ENCODE measurements at regions not wholly inside any gene's neighbourhood (a gene's known extent, or its start where the extent isn't known, plus 50 kb on each side); places are given as distances from the start of the nearest gene placed in this dataset.

DNA sequence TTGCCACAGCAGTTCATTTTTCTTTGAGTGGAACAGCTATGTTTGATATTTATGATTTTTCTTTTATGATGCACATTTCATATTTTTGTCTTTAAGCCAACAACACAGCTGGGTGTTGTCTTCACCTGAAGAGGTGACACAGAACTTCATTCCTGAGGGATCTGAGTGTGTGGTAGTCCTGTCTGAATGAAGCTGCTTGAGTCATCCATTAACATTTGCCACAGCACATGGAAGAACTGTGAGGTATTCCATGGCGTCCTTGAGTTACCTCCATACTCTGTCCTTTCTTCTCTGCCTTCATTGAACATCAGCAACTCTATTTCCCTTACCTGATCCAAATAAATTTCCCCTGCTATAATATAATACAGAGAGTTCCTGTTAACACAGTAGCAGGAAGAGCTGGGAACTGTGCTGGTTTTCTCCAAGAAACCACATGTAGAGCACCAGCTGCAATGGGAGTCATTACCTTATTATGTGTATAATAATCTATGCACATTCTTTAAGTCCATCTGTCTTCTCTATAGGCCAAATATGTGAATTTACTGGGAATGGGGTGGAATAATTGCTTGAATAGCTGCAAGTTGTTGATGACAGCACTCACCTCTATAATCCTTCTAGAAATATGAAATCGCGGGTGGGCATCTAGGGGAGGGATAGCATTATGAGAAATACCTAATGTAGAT lies 72.4 kb upstream of the TAC1 start:
- Histone ChIP-seq H3K4me1 (ENCODE audit: low read depth) (no peaks in the 10 kb centered on the region), H3K9me3 (ENCODE audit: low read depth) (no peaks in the 10 kb centered on the region), H3K27me3 (no peaks in the 10 kb centered on the region), H3K27ac (no peak overlapping the region), H3K36me3 (no peaks in the 10 kb centered on the region), H3K4me3 (no peak overlapping the region)
- TF ChIP-seq, protein P1, sequence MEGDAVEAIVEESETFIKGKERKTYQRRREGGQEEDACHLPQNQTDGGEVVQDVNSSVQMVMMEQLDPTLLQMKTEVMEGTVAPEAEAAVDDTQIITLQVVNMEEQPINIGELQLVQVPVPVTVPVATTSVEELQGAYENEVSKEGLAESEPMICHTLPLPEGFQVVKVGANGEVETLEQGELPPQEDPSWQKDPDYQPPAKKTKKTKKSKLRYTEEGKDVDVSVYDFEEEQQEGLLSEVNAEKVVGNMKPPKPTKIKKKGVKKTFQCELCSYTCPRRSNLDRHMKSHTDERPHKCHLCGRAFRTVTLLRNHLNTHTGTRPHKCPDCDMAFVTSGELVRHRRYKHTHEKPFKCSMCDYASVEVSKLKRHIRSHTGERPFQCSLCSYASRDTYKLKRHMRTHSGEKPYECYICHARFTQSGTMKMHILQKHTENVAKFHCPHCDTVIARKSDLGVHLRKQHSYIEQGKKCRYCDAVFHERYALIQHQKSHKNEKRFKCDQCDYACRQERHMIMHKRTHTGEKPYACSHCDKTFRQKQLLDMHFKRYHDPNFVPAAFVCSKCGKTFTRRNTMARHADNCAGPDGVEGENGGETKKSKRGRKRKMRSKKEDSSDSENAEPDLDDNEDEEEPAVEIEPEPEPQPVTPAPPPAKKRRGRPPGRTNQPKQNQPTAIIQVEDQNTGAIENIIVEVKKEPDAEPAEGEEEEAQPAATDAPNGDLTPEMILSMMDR (IDR thresholded peaks at IDR 0.05; ENCODE audit: low read depth, low read length), result no peak
- DNase-seq (ENCODE audit: low read depth in 1 of 2, low spot score in 1 of 2), result no peak

GRCh38 chr7:97667359-97667758 lies 64.5 kb upstream of the TAC1 start:
- Histone ChIP-seq H3K36me3 (no peaks in the 10 kb centered on the region), H3K4me3 (no peak overlapping the region), H3K4me1 (ENCODE audit: low read depth) (no peaks in the 10 kb centered on the region), H3K27me3 (no peaks in the 10 kb centered on the region), H3K27ac (no peak overlapping the region), H3K9me3 (ENCODE audit: low read depth) (no peaks in the 10 kb centered on the region)
- TF ChIP-seq, protein P1 (IDR thresholded peaks at IDR 0.05; ENCODE audit: low read depth, low read length), result no peak
- no peak for DNase-seq (ENCODE audit: low read depth in 1 of 2, low spot score in 1 of 2)

- DNase-seq (ENCODE audit: low read depth in 1 of 2, low spot score in 1 of 2), result no peak
- TF ChIP-seq, protein P1 (IDR thresholded peaks at IDR 0.05; ENCODE audit: low read depth, low read length), result no peak
- H3K4me1 ChIP-seq (ENCODE audit: low read depth), result no peaks in the 10 kb centered on the region
- H3K27me3 ChIP-seq, result no peaks in the 10 kb centered on the region
- H3K9me3 ChIP-seq (ENCODE audit: low read depth), result no peaks in the 10 kb centered on the region
- H3K36me3 ChIP-seq, result no peaks in the 10 kb centered on the region
- no peak overlapping the region for H3K27ac ChIP-seq
- no peak overlapping the region for H3K4me3 ChIP-seq
These were observed 60.3 kb upstream of the TAC1 start for GRCh38 chr7:97671571-97671970.

DNA sequence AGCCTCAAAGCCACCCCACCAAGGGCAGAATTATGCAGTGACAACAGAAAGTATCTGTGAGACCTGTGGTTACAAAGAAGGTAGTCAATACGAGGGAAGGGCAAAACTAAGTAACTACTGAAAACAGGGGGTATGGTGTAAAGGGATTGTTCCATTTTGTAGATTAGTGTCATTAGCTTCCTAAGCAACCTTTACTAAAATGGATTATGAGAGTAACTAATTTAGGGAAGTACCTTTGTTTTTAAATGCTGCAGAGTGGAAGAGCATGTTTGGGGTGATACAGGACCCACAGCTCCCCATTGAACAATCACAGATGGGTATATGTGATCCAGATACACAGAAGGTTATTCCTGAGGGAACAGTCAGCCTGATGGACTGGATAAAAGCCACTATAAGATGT lies 51.3 kb upstream of the TAC1 start:
- no peaks in the 10 kb centered on the region for H3K9me3 ChIP-seq (ENCODE audit: low read depth)
- H3K27me3 ChIP-seq, result no peaks in the 10 kb centered on the region
- H3K4me3 ChIP-seq, result no peak overlapping the region
- no peak for DNase-seq (ENCODE audit: low read depth in 1 of 2, low spot score in 1 of 2)
- H3K36me3 ChIP-seq, result no peaks in the 10 kb centered on the region
- H3K27ac ChIP-seq, result no peak overlapping the region
- TF ChIP-seq, protein P1 (IDR thresholded peaks at IDR 0.05; ENCODE audit: low read depth, low read length), result no peak
- no peaks in the 10 kb centered on the region for H3K4me1 ChIP-seq (ENCODE audit: low read depth)
